ENCODE measurements at regions not wholly inside any gene's neighbourhood (a gene's known extent, or its start where the extent isn't known, plus 50 kb on each side); places are given as distances from the start of the nearest gene placed in this dataset.

DNA sequence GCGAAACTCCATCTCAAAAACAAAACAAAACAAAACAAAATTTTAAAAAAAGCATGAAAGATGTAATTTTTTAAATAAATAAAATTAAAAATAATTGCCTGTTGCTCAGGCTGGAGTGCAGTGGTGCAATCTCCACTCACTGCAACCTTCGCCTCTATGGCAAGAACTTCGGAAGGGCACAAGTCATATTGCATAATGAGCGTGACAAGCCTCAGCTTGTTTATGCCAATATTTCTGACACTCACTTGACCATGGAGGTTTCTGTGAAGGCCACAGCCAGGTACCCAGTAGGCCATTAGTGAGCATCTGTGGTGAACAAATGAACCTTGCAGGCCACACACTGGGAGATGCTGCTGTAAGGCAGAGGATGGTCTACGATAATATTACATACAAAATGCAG, 106.1 kb upstream of the KMT2C start:
- TF ChIP-seq EP300 (IDR thresholded peaks at IDR 0.05) (no peak), POLR2A (IDR thresholded peaks at IDR 0.05) (no peak)
- TF ChIP-seq, protein P1, sequence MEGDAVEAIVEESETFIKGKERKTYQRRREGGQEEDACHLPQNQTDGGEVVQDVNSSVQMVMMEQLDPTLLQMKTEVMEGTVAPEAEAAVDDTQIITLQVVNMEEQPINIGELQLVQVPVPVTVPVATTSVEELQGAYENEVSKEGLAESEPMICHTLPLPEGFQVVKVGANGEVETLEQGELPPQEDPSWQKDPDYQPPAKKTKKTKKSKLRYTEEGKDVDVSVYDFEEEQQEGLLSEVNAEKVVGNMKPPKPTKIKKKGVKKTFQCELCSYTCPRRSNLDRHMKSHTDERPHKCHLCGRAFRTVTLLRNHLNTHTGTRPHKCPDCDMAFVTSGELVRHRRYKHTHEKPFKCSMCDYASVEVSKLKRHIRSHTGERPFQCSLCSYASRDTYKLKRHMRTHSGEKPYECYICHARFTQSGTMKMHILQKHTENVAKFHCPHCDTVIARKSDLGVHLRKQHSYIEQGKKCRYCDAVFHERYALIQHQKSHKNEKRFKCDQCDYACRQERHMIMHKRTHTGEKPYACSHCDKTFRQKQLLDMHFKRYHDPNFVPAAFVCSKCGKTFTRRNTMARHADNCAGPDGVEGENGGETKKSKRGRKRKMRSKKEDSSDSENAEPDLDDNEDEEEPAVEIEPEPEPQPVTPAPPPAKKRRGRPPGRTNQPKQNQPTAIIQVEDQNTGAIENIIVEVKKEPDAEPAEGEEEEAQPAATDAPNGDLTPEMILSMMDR (IDR thresholded peaks at IDR 0.05): no peak
